HL-60 (cell line): ENCODE measurements at regions not wholly inside any gene's neighbourhood (a gene's known extent, or its start where the extent isn't known, plus 50 kb on each side); places are given as distances from the start of the nearest gene placed in this dataset.

Experiments
- DNase-seq, 2 experiments: peaks; one replicate each; pipeline ENCODE4 v3.0.0-alpha.2; 2010 to 2020; ENCODE audit warnings: low read depth in 1 of 2, low spot score in 1 of 2
- H3K27ac ChIP-seq: fragments of 250-450 bp; sonication (Bioruptor Pico); replicated peaks from 2 replicates; pipeline ENCODE4 v1.5.1; 2020; ENCODE audit warnings: mild to moderate bottlenecking, moderate library complexity
- H3K27me3 ChIP-seq: fragments of 250-450 bp; sonication (Bioruptor Pico); 2 replicates; pipeline ENCODE4 v1.5.1; 2021; ENCODE audit warnings: mild to moderate bottlenecking, moderate library complexity; ENCODE audit not compliant: insufficient read depth, poor library complexity, severe bottlenecking
- H3K4me3 ChIP-seq: replicated peaks from 2 replicates; pipeline ENCODE4 v1.5.1; 2011; ENCODE audit warnings: mild to moderate bottlenecking, control low read depth, low read length; ENCODE audit not compliant: insufficient read depth
- GABPA ChIP-seq: IDR thresholded peaks from 2 replicates; pipeline ENCODE4 v1.6.1; 2012; ENCODE audit warnings: low read depth
- POLR2AphosphoS5 ChIP-seq: IDR thresholded peaks from 2 replicates; pipeline ENCODE4 v1.6.1; 2012; ENCODE audit warnings: low read depth
- SPI1 ChIP-seq: IDR thresholded peaks from 2 replicates; pipeline ENCODE4 v1.6.1; 2012; ENCODE audit warnings: low read depth, mild to moderate bottlenecking, borderline replicate concordance
- TF ChIP-seq, protein P1 (sequence below): IDR thresholded peaks from one replicate; pipeline ENCODE4 v1.5.1; 2011; ENCODE audit warnings: low read length, control low read depth, inconsistent platforms; ENCODE audit not compliant: insufficient read depth
- TF ChIP-seq, protein P2 (sequence below): IDR thresholded peaks from 2 replicates; pipeline ENCODE4 v1.6.1; 2012; ENCODE audit warnings: low read depth; ENCODE audit not compliant: insufficient replicate concordance

GRCh38 chr20:24131281-24131680 lies 142.7 kb upstream of the GGTLC1 start:
- Histone ChIP-seq H3K27me3 (no peaks in the 10 kb centered on the region), H3K4me3 (no peak overlapping the region), H3K27ac (no peak overlapping the region)
- no peak for TF ChIP-seq SPI1
- TF ChIP-seq, protein P1, sequence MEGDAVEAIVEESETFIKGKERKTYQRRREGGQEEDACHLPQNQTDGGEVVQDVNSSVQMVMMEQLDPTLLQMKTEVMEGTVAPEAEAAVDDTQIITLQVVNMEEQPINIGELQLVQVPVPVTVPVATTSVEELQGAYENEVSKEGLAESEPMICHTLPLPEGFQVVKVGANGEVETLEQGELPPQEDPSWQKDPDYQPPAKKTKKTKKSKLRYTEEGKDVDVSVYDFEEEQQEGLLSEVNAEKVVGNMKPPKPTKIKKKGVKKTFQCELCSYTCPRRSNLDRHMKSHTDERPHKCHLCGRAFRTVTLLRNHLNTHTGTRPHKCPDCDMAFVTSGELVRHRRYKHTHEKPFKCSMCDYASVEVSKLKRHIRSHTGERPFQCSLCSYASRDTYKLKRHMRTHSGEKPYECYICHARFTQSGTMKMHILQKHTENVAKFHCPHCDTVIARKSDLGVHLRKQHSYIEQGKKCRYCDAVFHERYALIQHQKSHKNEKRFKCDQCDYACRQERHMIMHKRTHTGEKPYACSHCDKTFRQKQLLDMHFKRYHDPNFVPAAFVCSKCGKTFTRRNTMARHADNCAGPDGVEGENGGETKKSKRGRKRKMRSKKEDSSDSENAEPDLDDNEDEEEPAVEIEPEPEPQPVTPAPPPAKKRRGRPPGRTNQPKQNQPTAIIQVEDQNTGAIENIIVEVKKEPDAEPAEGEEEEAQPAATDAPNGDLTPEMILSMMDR, result no peak
- TF ChIP-seq GABPA, result no peak
- TF ChIP-seq POLR2AphosphoS5, result no peak
- TF ChIP-seq, protein P2, sequence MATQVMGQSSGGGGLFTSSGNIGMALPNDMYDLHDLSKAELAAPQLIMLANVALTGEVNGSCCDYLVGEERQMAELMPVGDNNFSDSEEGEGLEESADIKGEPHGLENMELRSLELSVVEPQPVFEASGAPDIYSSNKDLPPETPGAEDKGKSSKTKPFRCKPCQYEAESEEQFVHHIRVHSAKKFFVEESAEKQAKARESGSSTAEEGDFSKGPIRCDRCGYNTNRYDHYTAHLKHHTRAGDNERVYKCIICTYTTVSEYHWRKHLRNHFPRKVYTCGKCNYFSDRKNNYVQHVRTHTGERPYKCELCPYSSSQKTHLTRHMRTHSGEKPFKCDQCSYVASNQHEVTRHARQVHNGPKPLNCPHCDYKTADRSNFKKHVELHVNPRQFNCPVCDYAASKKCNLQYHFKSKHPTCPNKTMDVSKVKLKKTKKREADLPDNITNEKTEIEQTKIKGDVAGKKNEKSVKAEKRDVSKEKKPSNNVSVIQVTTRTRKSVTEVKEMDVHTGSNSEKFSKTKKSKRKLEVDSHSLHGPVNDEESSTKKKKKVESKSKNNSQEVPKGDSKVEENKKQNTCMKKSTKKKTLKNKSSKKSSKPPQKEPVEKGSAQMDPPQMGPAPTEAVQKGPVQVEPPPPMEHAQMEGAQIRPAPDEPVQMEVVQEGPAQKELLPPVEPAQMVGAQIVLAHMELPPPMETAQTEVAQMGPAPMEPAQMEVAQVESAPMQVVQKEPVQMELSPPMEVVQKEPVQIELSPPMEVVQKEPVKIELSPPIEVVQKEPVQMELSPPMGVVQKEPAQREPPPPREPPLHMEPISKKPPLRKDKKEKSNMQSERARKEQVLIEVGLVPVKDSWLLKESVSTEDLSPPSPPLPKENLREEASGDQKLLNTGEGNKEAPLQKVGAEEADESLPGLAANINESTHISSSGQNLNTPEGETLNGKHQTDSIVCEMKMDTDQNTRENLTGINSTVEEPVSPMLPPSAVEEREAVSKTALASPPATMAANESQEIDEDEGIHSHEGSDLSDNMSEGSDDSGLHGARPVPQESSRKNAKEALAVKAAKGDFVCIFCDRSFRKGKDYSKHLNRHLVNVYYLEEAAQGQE, result no peak
- no peak for DNase-seq

GRCh38 chr20:24129641-24130040 lies 141.1 kb upstream of the GGTLC1 start:
- Histone ChIP-seq H3K27ac (no peak overlapping the region), H3K4me3 (no peak overlapping the region), H3K27me3 (no peaks in the 10 kb centered on the region)
- TF ChIP-seq POLR2AphosphoS5 (no peak), GABPA (no peak), SPI1 (no peak)
- TF ChIP-seq, protein P2, result no peak
- TF ChIP-seq, protein P1, result no peak
- DNase-seq, result no peak

DNA sequence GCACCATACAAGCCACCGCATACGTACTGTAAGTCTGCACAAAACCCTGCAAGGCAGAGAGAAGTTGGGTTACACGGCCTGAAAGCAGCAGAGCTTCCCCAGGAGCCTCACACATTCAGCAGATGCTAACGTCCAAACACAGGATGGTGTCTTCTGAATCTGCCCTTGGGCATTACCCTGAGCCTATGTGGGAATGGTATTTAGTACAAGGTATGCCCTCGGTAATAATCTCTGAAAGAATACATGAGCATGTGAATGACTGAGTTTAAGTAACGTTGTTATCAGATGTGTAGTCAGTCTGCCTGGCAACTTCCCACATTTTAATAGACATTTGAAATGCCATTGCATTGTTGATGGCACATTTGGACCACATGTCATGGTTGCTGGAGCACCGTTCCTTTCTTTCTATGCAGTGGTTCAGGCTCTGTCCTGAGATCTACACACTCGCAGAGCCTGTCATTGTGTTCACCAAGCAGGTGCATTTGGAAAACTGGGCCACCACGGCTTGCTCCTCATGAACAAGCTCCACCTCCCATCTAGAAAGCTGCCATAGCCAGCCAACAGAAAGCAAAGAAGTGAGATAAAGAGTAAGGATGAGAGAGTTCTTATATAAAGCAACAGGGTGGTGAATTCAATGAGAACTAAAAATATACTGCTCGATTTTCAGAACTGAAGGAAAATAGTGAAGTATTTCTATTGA lies 136.5 kb upstream of the GGTLC1 start:
- no peak for DNase-seq
- H3K27me3 ChIP-seq, result no peaks in the 10 kb centered on the region
- H3K4me3 ChIP-seq, result no peak overlapping the region
- H3K27ac ChIP-seq, result no peak overlapping the region
- TF ChIP-seq, protein P1, result no peak
- TF ChIP-seq, protein P2, result no peak
- no peak for TF ChIP-seq SPI1
